ENCODE measurements at regions not wholly inside any gene's neighbourhood (a gene's known extent, or its start where the extent isn't known, plus 50 kb on each side); places are given as distances from the start of the nearest gene placed in this dataset.

DNA sequence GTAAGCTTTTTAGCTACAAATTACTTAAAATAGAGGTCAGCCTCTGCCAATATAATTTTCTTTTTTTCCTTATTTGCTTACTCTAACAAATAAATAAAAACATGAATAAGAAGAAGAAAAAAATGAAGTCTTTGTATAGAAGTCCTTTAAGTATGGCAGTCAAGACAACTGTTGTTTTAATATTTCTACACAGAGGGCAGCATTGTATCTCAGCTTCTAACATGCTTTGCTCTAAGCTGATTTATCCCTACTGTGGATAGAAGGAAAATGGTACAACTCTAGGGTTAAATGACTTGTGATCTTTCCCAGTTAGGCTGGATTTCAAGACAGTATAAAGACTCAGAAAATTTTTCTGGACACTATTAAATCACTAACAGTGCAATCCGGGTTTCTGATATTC, 104.3 kb upstream of the MEIS2 start:
- no peak overlapping the region for H3K27ac ChIP-seq
- no peak for DNase-seq (ENCODE audit: low spot score)
- TF ChIP-seq POLR2AphosphoS5 (IDR thresholded peaks at IDR 0.05) (no peak), POLR2A (IDR thresholded peaks at IDR 0.05) (no peak)
- TF ChIP-seq, protein P1, sequence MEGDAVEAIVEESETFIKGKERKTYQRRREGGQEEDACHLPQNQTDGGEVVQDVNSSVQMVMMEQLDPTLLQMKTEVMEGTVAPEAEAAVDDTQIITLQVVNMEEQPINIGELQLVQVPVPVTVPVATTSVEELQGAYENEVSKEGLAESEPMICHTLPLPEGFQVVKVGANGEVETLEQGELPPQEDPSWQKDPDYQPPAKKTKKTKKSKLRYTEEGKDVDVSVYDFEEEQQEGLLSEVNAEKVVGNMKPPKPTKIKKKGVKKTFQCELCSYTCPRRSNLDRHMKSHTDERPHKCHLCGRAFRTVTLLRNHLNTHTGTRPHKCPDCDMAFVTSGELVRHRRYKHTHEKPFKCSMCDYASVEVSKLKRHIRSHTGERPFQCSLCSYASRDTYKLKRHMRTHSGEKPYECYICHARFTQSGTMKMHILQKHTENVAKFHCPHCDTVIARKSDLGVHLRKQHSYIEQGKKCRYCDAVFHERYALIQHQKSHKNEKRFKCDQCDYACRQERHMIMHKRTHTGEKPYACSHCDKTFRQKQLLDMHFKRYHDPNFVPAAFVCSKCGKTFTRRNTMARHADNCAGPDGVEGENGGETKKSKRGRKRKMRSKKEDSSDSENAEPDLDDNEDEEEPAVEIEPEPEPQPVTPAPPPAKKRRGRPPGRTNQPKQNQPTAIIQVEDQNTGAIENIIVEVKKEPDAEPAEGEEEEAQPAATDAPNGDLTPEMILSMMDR (IDR thresholded peaks at IDR 0.05): no peak
- H3K27me3 ChIP-seq (replicated peaks; ENCODE audit: insufficient read depth): no peaks in the 10 kb centered on the region
- H3K4me3 ChIP-seq: no peak overlapping the region
- 72% methylated on average over 1 of the region's 1 CpG for WGBS
- H3K9me3 ChIP-seq: no peaks in the 10 kb centered on the region
- no peaks in the 10 kb centered on the region for H3K36me3 ChIP-seq
- no peaks in the 10 kb centered on the region for H3K4me1 ChIP-seq (replicated peaks)
- intact Hi-C loops (cut with DNase I): no loop called here

DNA sequence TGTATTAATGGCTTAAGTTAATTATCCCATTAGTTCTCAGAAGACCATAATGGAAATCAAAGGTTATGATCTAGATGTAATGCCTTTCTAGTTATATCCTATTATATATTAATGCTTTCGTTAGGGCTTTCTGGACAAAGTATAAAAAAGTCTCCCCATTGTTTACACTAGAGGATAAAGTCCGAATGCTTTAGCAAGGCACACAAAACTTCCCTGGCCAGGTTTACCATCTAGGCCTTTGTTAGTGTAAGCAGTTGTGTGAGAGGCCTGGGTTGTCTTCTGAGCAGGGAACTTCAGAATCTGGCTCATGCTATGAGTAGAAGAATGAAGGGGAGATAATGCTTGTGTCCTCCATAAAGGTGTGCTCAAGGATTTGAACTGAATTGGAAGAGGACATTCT, 106.3 kb upstream of the MEIS2 start:
- no peak for DNase-seq (ENCODE audit: low spot score)
- no peaks in the 10 kb centered on the region for H3K9me3 ChIP-seq
- WGBS: 74% methylated on average over 2 of the region's 2 CpGs

DNA sequence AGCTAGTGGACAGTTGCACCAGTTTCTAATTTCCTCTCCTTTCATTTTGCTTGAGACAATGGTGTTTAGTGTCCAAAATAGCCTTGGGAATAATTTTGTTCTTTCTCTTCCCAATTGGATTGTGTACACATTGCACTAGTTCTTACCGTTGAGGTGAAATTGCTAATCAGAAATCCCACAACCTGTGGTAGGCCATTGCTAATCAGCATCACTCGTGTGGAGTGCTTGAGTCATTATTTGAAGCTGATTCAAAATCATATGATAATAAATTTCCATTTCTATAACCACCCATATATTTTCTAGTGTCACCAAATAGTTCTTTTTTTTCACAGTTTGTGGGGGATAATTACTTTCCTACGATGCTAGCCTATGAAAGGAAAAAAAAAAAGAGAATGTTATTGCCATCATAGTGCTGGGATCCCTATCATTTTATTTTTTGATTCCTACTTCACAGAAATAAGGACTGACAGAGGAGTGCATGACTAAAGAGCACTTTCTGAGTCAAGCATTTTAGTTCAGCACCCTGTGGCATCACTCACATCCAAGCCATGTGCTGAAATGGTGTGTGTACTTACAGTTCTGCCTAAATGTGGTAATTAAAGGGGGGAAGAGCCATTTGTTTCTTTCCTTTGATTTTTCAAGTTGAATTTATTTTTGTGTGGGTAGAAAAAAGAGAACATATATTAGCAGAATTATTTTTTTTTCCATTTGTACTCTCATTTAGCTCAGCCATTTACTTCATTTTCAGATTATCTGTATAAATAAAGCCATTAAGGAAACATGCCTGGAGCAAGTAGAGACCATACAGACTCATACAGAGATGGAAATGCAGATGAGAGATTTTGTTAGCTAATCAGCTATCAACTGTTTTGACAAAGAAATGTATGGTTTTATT, 108.0 kb upstream of the MEIS2 start:
- Histone ChIP-seq H3K27ac (no peak overlapping the region), H3K36me3 (no peaks in the 10 kb centered on the region), H3K4me3 (no peak overlapping the region), H3K9me3 (no peaks in the 10 kb centered on the region), H3K4me1 (replicated peaks) (no peaks in the 10 kb centered on the region), H3K27me3 (replicated peaks; ENCODE audit: insufficient read depth) (no peaks in the 10 kb centered on the region)
- 81% methylated on average over 3 of the region's 3 CpGs for WGBS
- intact Hi-C loops (cut with DNase I): no loop called here
- TF ChIP-seq POLR2A (IDR thresholded peaks at IDR 0.05): no peak
- TF ChIP-seq, protein P1 (IDR thresholded peaks at IDR 0.05): no peak
- no peak for TF ChIP-seq POLR2AphosphoS5 (IDR thresholded peaks at IDR 0.05)
- DNase-seq (ENCODE audit: low spot score): no peak

More for the DNA sequence above, 106.3 kb upstream of the MEIS2 start:
- intact Hi-C loops (cut with DNase I): no loop called here
- Histone ChIP-seq H3K27me3 (replicated peaks; ENCODE audit: insufficient read depth) (no peaks in the 10 kb centered on the region), H3K36me3 (no peaks in the 10 kb centered on the region), H3K4me3 (no peak overlapping the region), H3K4me1 (replicated peaks) (no peaks in the 10 kb centered on the region), H3K27ac (no peak overlapping the region)
- TF ChIP-seq POLR2AphosphoS5 (IDR thresholded peaks at IDR 0.05) (no peak), POLR2A (IDR thresholded peaks at IDR 0.05) (no peak)
- TF ChIP-seq, protein P1 (IDR thresholded peaks at IDR 0.05): no peak

DNA sequence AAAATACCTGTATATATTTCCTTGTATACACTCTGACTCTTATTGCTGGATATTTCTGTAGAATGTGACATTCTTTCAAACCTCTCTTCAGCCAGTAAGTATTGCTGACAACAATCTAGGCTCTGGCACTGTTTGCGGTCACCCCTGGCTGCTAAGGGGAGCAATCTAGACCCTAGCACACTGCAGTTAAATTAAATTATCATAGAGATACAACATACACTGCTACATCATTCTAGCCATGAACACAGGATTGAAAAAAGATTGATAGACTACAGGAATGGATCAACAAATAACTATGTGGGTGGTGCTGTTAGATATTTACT, 108.7 kb upstream of the MEIS2 start:
- 79% methylated on average over 1 of the region's 1 CpG for WGBS

More for the DNA sequence above, 108.7 kb upstream of the MEIS2 start:
- Histone ChIP-seq H3K27me3 (replicated peaks; ENCODE audit: insufficient read depth) (no peaks in the 10 kb centered on the region), H3K4me1 (replicated peaks) (no peaks in the 10 kb centered on the region), H3K36me3 (no peaks in the 10 kb centered on the region), H3K9me3 (no peaks in the 10 kb centered on the region), H3K4me3 (no peak overlapping the region), H3K27ac (no peak overlapping the region)
- intact Hi-C loops (cut with DNase I): no loop called here
- no peak for DNase-seq (ENCODE audit: low spot score)
- TF ChIP-seq POLR2A (IDR thresholded peaks at IDR 0.05) (no peak), POLR2AphosphoS5 (IDR thresholded peaks at IDR 0.05) (no peak)
- TF ChIP-seq, protein P1 (IDR thresholded peaks at IDR 0.05): no peak

All from prostate gland (tissue), 2 donors.